K562 (cell line): ENCODE measurements at regions not wholly inside any gene's neighbourhood (a gene's known extent, or its start where the extent isn't known, plus 50 kb on each side); places are given as distances from the start of the nearest gene placed in this dataset.
A peak's percentile ranks its signal among the peaks of the same experiment; 100 is the strongest.

Experiments
- ATAC-seq: fragments of 200-7000 bp; cut with Tn5 transposase; 3 replicates; pipeline ENCODE4 v1.9.1; 2020; ENCODE audit warnings: moderate library complexity
- BruUV-seq: library from RNA; stranded (reverse); fragments of 400-500 nt; replicated peaks from 2 replicates; lab custom pipeline; 2021; lab: Mats Ljungman, UMichigan
- CTCF ChIA-PET: fragments of 300-600 bp; formaldehyde crosslinking; extraction: SDS; loops from one replicate; lab custom pipeline; 2021; ENCODE audit warnings: low intra/inter-chr PET ratio; lab: Yijun Ruan, JAX
- POLR2A ChIA-PET: fragments of 300-600, 350-650 bp; sonication (Branson Sonifier 250); formaldehyde crosslinking; extraction: SDS; loops from one replicate; lab custom pipeline; 2021; ENCODE audit warnings: antibody characterized with exemption, inconsistent platforms; lab: Yijun Ruan, JAX
- DNase-seq, 4 experiments: peaks; one replicate each; pipeline versions ENCODE4 v3.0.0 to v3.0.0-alpha.2; 2011 to 2018; ENCODE audit warnings: low spot score in 3 of 4, mixed read lengths in 3 of 4; ENCODE audit errors: extremely low read depth in 1 of 4
- FAIRE-seq: peaks from 2 replicates; lab custom pipeline; 2011; peaks lifted over from hg19 to GRCh38; lab: Jason Lieb, UNC
- H2AFZ ChIP-seq: 2 replicates; pipeline ENCODE4 v1.6.0; 2011; ENCODE audit warnings: low read depth, low read length, control low read depth, inconsistent platforms
- H3K27ac ChIP-seq: fragments of 200-600 bp; 3 replicates; pipeline ENCODE4 v1.8.0; 2011; ENCODE audit warnings: low read depth, mild to moderate bottlenecking, control low read depth, inconsistent platforms, low read length, moderate library complexity, mixed read lengths; ENCODE audit errors: extremely low read depth
- H3K27me3 ChIP-seq, 2 experiments: fragments of 300-600 bp in 1 of 2; 2 replicates in 1 of 2; 3 replicates in 1 of 2; pipeline versions ENCODE4 v1.6.0 to v1.8.0; 2011; ENCODE audit warnings: inconsistent platforms in 2 of 2, low read length in 2 of 2, mild to moderate bottlenecking in 1 of 2, mixed read lengths in 1 of 2, moderate library complexity in 1 of 2; ENCODE audit not compliant: control insufficient read depth in 2 of 2, insufficient read depth in 2 of 2
- H3K36me3 ChIP-seq: fragments of 300-600 bp; 3 replicates; pipeline ENCODE4 v1.8.0; 2011; ENCODE audit warnings: mild to moderate bottlenecking, low read length, inconsistent platforms; ENCODE audit not compliant: control insufficient read depth, insufficient read depth
- H3K4me1 ChIP-seq, 2 experiments: fragments of 200-600 bp in 1 of 2; replicated peaks in 1 of 2; 2 replicates in 1 of 2; 3 replicates in 1 of 2; pipeline versions ENCODE4 v1.5.1 to v1.8.0; 2011; ENCODE audit warnings: inconsistent platforms in 2 of 2, low read length in 2 of 2, mild to moderate bottlenecking in 1 of 2, mixed read lengths in 1 of 2, moderate library complexity in 1 of 2; ENCODE audit not compliant: control insufficient read depth in 2 of 2, insufficient read depth in 2 of 2
- H3K4me2 ChIP-seq: 2 replicates; pipeline ENCODE4 v1.6.1; 2011; ENCODE audit warnings: low read length, control low read depth, inconsistent platforms, mixed read lengths; ENCODE audit not compliant: insufficient read depth
- H3K4me3 ChIP-seq: fragments of 200-600 bp; sonication (generic), shearing (Covaris generic); 2 replicates; pipeline ENCODE4 v1.5.1; 2016; ENCODE audit warnings: control low read depth, inconsistent platforms
- H3K79me2 ChIP-seq: fragments of 200-600 bp; 3 replicates; pipeline ENCODE4 v1.8.0; 2011; ENCODE audit warnings: low read length, inconsistent platforms; ENCODE audit not compliant: control insufficient read depth, insufficient read depth
- H3K9ac ChIP-seq, 2 experiments: 2 replicates each; pipeline versions ENCODE4 v1.6.0 to v1.6.1; 2011; ENCODE audit warnings: low read depth in 2 of 2, low read length in 2 of 2, control low read depth in 1 of 2, inconsistent platforms in 1 of 2, mild to moderate bottlenecking in 1 of 2, mixed read lengths in 1 of 2; ENCODE audit not compliant: insufficient read depth in 1 of 2
- H3K9me1 ChIP-seq: one replicate; pipeline ENCODE4 v1.6.0; 2011; ENCODE audit warnings: inconsistent platforms, mild to moderate bottlenecking, low read length, moderate library complexity; ENCODE audit not compliant: control insufficient read depth, insufficient read depth
- H3K9me3 ChIP-seq: replicated peaks from 2 replicates; pipeline ENCODE4 v1.5.1; 2011; ENCODE audit warnings: low read depth, low read length, inconsistent platforms; ENCODE audit not compliant: control insufficient read depth, insufficient read depth
- H4K20me1 ChIP-seq: replicated peaks from 2 replicates; pipeline ENCODE4 v1.6.1; 2011; ENCODE audit warnings: low read length, inconsistent platforms, mixed read lengths; ENCODE audit not compliant: control insufficient read depth, insufficient read depth
- BCL6 ChIP-seq: fragments of 250-450 bp; sonication (Bioruptor Pico); IDR thresholded peaks from 2 replicates; pipeline ENCODE4 v1.4.0; 2020
- BCOR ChIP-seq: fragments of 450-650 bp; IDR thresholded peaks from 2 replicates; pipeline ENCODE4 v1.6.1; 2016
- CBX5 ChIP-seq: IDR thresholded peaks from 2 replicates; pipeline ENCODE4 v1.6.1; 2014; ENCODE audit warnings: low read depth, borderline replicate concordance
- HSF4 ChIP-seq: fragments of 250-450 bp; sonication (Bioruptor Pico); IDR thresholded peaks from 2 replicates; pipeline ENCODE4 v2.1.2; 2022; ENCODE audit warnings: mild to moderate bottlenecking, moderate library complexity, borderline replicate concordance
- ILK ChIP-seq: fragments of 450-650 bp; IDR thresholded peaks from 2 replicates; pipeline ENCODE4 v1.6.1; 2016; ENCODE audit warnings: missing genetic modification characterization, low read depth, mild to moderate bottlenecking, missing compliant biosample characterization, moderate library complexity, borderline replicate concordance
- MAFF ChIP-seq: IDR thresholded peaks from 2 replicates; pipeline ENCODE4 v1.6.1; 2012; ENCODE audit warnings: low read length, improper control_type of control experiment
- SREBF2 ChIP-seq: sonication (generic); formaldehyde crosslinking; IDR thresholded peaks from 2 replicates; pipeline ENCODE4 v1.4.0; 2020; ENCODE audit warnings: mild to moderate bottlenecking, missing genetic modification reagents
- TAL1 ChIP-seq: fragments of 450-650 bp; IDR thresholded peaks from 2 replicates; pipeline ENCODE4 v1.6.1; 2016; ENCODE audit warnings: mild to moderate bottlenecking
- ZNF589 ChIP-seq: fragments of 200-800 bp; sonication (Bioruptor generic); IDR thresholded peaks from 2 replicates; pipeline ENCODE4 v1.6.1; 2016; ENCODE audit warnings: low read depth, missing genetic modification characterization, missing compliant biosample characterization
- ZNF766 ChIP-seq: fragments of 200-800 bp; sonication (Bioruptor generic); conservative IDR thresholded peaks from 2 replicates; pipeline ENCODE4 v1.6.1; 2016; ENCODE audit warnings: missing genetic modification characterization, missing compliant biosample characterization
- WGBS: fragments of 100-300 bp; shearing (Covaris generic); methylation state at CpG from one replicate; pipeline ENCODE4 v1.1.6; 2016; ENCODE audit warnings: low coverage, mixed read lengths; ENCODE audit not compliant: insufficient coverage; ENCODE audit errors: missing lambda C conversion rate; 5-methylcytosine and 5-hydroxymethylcytosine counted together
- in situ Hi-C: fragments of 300-500 bp; cut with MboI; formaldehyde crosslinking; loops from 4 replicates; pipeline ENCODE4 v1.15.0; 2018; ENCODE audit warnings: inconsistent platforms, mixed read lengths
- intact Hi-C: fragments of 100-400 bp; cut with micrococcal nuclease; formaldehyde crosslinking; loops from 2 replicates; pipeline ENCODE4 v1.14.2; 2022
- TF ChIP-seq, protein P1 (sequence below): sonication (generic); formaldehyde crosslinking; IDR thresholded peaks from 2 replicates; pipeline ENCODE4 v1.8.0; 2022; ENCODE audit warnings: mild to moderate bottlenecking, missing genetic modification reagents
- TF ChIP-seq, protein P2 (sequence below): sonication (generic); formaldehyde crosslinking; IDR thresholded peaks from 2 replicates; pipeline ENCODE4 v1.8.1; 2023; ENCODE audit warnings: mild to moderate bottlenecking, missing genetic modification reagents
- TF ChIP-seq, protein P3 (sequence below): fragments of 450-650 bp; IDR thresholded peaks from 2 replicates; pipeline ENCODE4 v1.6.1; 2016; ENCODE audit warnings: low read depth, mild to moderate bottlenecking, moderate library complexity
- TF ChIP-seq, protein P4 (sequence below), 2 experiments: IDR thresholded peaks; 2 replicates each; pipeline ENCODE4 v1.6.1; 2011; ENCODE audit warnings: borderline replicate concordance in 1 of 2, control low read depth in 1 of 2, low read depth in 1 of 2, low read length in 1 of 2, mild to moderate bottlenecking in 1 of 2, mixed read lengths in 1 of 2, moderate library complexity in 1 of 2; ENCODE audit not compliant: insufficient read depth in 1 of 2, insufficient read length in 1 of 2, poor library complexity in 1 of 2, severe bottlenecking in 1 of 2; ENCODE audit errors: extremely low read depth in 1 of 2

DNA sequence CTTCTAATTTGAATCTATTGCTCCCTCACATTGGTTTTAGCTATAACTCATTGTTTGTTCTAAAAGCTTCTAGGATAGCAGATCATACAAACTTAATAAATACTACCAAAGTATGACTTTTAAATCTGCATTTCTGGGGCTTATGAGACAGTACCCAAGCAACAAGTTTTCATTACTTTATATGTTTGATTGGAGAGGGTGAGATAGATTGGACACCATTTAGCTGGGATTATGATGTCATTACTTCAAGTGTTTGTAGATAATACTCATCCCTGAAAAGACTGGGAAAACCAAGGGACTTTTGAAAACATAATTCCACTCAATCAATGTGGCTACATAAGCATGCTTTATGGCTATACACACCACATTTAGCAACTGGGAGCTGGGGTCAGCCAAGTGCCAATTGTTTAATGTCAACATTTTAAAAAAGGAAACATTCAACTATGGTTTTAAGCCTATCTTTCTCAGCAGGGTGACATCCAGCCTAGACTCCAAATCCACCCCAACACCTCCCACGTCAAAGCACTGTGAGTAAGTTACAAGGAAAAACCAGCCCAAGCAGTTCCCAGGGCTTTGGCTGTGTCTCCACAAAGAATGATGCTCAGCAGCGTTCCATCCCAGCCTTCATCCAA, 119.9 kb downstream of the ETAA1 start (continued):
- TF ChIP-seq ILK (tag) (no peak), TAL1 (no peak), ZNF589 (CRISPR knock-in tag) (no peak), SREBF2 (CRISPR knock-in tag) (no peak)
- TF ChIP-seq, protein P1, sequence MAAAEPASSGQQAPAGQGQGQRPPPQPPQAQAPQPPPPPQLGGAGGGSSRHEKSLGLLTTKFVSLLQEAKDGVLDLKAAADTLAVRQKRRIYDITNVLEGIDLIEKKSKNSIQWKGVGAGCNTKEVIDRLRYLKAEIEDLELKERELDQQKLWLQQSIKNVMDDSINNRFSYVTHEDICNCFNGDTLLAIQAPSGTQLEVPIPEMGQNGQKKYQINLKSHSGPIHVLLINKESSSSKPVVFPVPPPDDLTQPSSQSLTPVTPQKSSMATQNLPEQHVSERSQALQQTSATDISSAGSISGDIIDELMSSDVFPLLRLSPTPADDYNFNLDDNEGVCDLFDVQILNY (CRISPR knock-in tag) = no peak

DNA sequence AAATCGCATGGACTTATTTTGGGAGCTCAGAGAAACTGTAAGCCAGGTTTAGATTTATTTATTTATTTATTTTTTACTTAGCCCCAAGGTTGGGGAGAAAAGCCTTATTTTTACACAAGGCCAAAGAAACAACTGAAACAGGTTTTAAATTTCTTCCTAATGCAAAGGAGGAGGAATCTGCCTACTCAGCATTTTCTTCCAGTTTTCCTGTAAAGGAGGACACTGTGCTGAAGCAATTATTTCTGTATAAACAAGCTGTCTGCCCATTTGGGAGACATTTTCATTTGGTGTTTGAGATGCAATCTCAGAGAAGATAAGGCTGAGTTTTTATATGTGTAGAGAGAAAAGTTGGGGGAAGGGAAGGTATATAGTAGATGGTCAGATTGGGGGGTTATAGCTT, 125.0 kb downstream of the ETAA1 start:
- Histone ChIP-seq H3K9me3 (no peaks in the 10 kb centered on the region), H3K4me2 (no peak overlapping the region), H3K27me3 (no peaks in the 10 kb centered on the region), H4K20me1 (no peaks in the 10 kb centered on the region), H3K4me1 (no peaks in the 10 kb centered on the region), H3K4me3 (no peak overlapping the region), H2AFZ (no peak overlapping the region), H3K27ac (no peak overlapping the region), H3K79me2 (no peaks in the 10 kb centered on the region), H3K9ac (no peak overlapping the region), H3K36me3 (no peaks in the 10 kb centered on the region), H3K9me1 (no peaks in the 10 kb centered on the region)
- no TSS peak for BruUV-seq
- POLR2A ChIA-PET = no interaction called here
- CTCF ChIA-PET = no interaction called here
- WGBS = 0% methylated on average over 1 of the region's 1 CpG
- DNase-seq (no peak), FAIRE-seq (no peak), ATAC-seq (no peak)
- intact Hi-C loops (no loop called here), in situ Hi-C loops (no loop called here)
- TF ChIP-seq CBX5 (no peak), ZNF766 (CRISPR knock-in tag) (no peak), BCL6 (CRISPR knock-in tag) (no peak), HSF4 (CRISPR knock-in tag) (no peak), MAFF (peak; percentile 98), BCOR (no peak)
- TF ChIP-seq, protein P2, sequence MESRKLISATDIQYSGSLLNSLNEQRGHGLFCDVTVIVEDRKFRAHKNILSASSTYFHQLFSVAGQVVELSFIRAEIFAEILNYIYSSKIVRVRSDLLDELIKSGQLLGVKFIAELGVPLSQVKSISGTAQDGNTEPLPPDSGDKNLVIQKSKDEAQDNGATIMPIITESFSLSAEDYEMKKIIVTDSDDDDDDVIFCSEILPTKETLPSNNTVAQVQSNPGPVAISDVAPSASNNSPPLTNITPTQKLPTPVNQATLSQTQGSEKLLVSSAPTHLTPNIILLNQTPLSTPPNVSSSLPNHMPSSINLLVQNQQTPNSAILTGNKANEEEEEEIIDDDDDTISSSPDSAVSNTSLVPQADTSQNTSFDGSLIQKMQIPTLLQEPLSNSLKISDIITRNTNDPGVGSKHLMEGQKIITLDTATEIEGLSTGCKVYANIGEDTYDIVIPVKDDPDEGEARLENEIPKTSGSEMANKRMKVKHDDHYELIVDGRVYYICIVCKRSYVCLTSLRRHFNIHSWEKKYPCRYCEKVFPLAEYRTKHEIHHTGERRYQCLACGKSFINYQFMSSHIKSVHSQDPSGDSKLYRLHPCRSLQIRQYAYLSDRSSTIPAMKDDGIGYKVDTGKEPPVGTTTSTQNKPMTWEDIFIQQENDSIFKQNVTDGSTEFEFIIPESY = no peak
- TF ChIP-seq, protein P3, sequence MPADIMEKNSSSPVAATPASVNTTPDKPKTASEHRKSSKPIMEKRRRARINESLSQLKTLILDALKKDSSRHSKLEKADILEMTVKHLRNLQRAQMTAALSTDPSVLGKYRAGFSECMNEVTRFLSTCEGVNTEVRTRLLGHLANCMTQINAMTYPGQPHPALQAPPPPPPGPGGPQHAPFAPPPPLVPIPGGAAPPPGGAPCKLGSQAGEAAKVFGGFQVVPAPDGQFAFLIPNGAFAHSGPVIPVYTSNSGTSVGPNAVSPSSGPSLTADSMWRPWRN = no peak
- TF ChIP-seq, protein P4, sequence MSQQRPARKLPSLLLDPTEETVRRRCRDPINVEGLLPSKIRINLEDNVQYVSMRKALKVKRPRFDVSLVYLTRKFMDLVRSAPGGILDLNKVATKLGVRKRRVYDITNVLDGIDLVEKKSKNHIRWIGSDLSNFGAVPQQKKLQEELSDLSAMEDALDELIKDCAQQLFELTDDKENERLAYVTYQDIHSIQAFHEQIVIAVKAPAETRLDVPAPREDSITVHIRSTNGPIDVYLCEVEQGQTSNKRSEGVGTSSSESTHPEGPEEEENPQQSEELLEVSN (IDR thresholded peaks at IDR 0.05; ENCODE audit: borderline replicate concordance in 1 of 2, extremely low read depth in 1 of 2, insufficient read depth in 1 of 2, insufficient read length in 1 of 2, low read depth in 1 of 2, low read length in 1 of 2, poor library complexity in 1 of 2, severe bottlenecking in 1 of 2) = no peak
